ENCODE measurements at regions not wholly inside any gene's neighbourhood (a gene's known extent, or its start where the extent isn't known, plus 50 kb on each side); places are given as distances from the start of the nearest gene placed in this dataset.

DNA sequence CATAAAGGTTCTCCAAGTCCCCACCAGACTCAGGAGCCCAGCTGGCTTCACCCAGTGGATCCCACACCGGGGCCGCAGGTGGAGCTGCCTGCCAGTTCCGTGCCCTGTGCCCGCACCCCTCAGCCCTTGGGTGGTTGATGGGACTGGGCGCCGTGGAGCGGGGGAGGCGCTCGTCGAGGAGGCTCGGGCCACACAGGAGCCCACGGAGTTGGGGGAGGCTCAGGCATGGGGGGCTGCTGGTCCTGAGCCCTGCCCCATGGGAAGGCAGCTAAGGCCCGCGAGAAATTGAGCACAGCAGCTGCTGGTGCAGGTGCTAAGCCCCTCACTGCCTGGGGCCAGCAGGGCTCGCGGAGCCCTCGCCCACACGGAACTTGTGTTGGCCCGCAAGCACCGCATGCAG lies 234.4 kb upstream of the HSF2 start:
- no peak overlapping the region for H3K4me3 ChIP-seq (ENCODE audit: low read length, poor library complexity, severe bottlenecking)
- H3K4me2 ChIP-seq (ENCODE audit: low read depth, low read length, poor library complexity, severe bottlenecking), result no peak overlapping the region
- H4K20me1 ChIP-seq (ENCODE audit: insufficient read depth, low read length, poor library complexity, severe bottlenecking), result no peaks in the 10 kb centered on the region
- no peaks in the 10 kb centered on the region for H3K79me2 ChIP-seq (ENCODE audit: insufficient read depth, low read length)
- H3K36me3 ChIP-seq (ENCODE audit: insufficient read depth, low read length), result no peaks in the 10 kb centered on the region
- H2AFZ ChIP-seq (ENCODE audit: low read length), result no peak overlapping the region
- no peak overlapping the region for H3K9ac ChIP-seq (ENCODE audit: low read depth, low read length, poor library complexity, severe bottlenecking)
- H3K27me3 ChIP-seq (ENCODE audit: insufficient read depth, low read length, poor library complexity, severe bottlenecking), result no peaks in the 10 kb centered on the region
- H3F3A ChIP-seq (ENCODE audit: low read depth), result no peaks in the 10 kb centered on the region
- no peaks in the 10 kb centered on the region for H3K9me3 ChIP-seq (ENCODE audit: insufficient read depth, low read depth, low read length)
- TF ChIP-seq EZH2phosphoT487 (IDR thresholded peaks at IDR 0.05; ENCODE audit: borderline replicate concordance), result no peak
- TF ChIP-seq, protein P1, sequence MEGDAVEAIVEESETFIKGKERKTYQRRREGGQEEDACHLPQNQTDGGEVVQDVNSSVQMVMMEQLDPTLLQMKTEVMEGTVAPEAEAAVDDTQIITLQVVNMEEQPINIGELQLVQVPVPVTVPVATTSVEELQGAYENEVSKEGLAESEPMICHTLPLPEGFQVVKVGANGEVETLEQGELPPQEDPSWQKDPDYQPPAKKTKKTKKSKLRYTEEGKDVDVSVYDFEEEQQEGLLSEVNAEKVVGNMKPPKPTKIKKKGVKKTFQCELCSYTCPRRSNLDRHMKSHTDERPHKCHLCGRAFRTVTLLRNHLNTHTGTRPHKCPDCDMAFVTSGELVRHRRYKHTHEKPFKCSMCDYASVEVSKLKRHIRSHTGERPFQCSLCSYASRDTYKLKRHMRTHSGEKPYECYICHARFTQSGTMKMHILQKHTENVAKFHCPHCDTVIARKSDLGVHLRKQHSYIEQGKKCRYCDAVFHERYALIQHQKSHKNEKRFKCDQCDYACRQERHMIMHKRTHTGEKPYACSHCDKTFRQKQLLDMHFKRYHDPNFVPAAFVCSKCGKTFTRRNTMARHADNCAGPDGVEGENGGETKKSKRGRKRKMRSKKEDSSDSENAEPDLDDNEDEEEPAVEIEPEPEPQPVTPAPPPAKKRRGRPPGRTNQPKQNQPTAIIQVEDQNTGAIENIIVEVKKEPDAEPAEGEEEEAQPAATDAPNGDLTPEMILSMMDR (conservative IDR thresholded peaks at IDR 0.05; ENCODE audit: low read length), result no peak
- no peaks in the 10 kb centered on the region for H3K4me1 ChIP-seq (ENCODE audit: insufficient read depth, low read length, poor library complexity, severe bottlenecking)
- H3K9me2 ChIP-seq (replicated peaks; ENCODE audit: low read depth, low read length), result no peaks in the 10 kb centered on the region

DNA sequence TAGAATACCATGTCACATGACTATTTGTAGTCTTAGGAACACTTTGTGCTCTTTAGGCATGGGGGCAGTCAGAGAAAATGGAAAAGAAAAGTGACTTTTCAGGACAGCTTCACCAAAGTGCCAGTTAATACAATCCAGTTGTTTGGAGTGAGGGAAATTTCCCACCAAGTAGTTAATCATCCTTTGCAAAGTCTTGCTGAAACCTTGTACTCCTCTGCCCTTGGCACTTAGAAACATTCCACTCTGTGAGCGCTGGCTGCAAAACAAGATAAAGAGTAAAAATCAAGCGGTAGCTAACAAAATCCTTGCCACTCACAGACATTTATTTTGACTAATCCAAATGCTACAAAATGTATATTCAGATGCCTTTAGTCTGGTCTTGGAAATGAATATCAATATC lies 229.2 kb upstream of the HSF2 start:
- Histone ChIP-seq H3K9me2 (replicated peaks; ENCODE audit: low read depth, low read length) (no peaks in the 10 kb centered on the region; the same call in 1 of the 2 replicates), H3K4me1 (ENCODE audit: insufficient read depth, low read length, poor library complexity, severe bottlenecking) (no peaks in the 10 kb centered on the region), H3F3A (ENCODE audit: low read depth) (no peaks in the 10 kb centered on the region), H4K20me1 (ENCODE audit: insufficient read depth, low read length, poor library complexity, severe bottlenecking) (no peaks in the 10 kb centered on the region), H2AFZ (ENCODE audit: low read length) (no peak overlapping the region), H3K4me3 (ENCODE audit: low read length, poor library complexity, severe bottlenecking) (no peak overlapping the region), H3K9me3 (ENCODE audit: insufficient read depth, low read depth, low read length) (no peaks in the 10 kb centered on the region), H3K27me3 (ENCODE audit: insufficient read depth, low read length, poor library complexity, severe bottlenecking) (no peaks in the 10 kb centered on the region), H3K9ac (ENCODE audit: low read depth, low read length, poor library complexity, severe bottlenecking) (no peak overlapping the region), H3K4me2 (ENCODE audit: low read depth, low read length, poor library complexity, severe bottlenecking) (no peak overlapping the region), H3K79me2 (ENCODE audit: insufficient read depth, low read length) (no peaks in the 10 kb centered on the region), H3K36me3 (ENCODE audit: insufficient read depth, low read length) (no peaks in the 10 kb centered on the region)
- no peak for TF ChIP-seq EZH2phosphoT487 (IDR thresholded peaks at IDR 0.05; ENCODE audit: borderline replicate concordance)
- TF ChIP-seq, protein P1 (conservative IDR thresholded peaks at IDR 0.05; ENCODE audit: low read length), result no peak

DNA sequence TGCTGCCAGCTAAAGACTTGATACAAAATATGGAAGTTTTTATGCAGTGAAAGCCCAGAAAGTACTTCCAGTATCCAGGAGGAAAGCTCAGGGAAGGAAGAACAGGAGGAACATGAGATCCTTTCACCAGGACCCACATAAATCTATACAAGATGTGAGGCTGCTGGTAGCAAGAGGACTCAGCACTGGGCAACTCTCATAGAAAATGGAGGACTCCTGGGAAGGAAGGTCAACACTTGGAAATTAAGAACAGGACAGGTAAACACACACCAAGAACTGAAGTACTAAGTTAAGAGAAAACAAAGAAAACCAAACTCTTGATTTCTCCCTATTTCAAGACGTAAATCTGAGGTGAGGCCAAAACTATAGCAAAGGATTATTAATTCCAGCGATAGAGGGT lies 220.5 kb upstream of the HSF2 start:
- H3K4me3 ChIP-seq (ENCODE audit: low read length, poor library complexity, severe bottlenecking), result no peak overlapping the region
- no peaks in the 10 kb centered on the region for H3K4me1 ChIP-seq (ENCODE audit: insufficient read depth, low read length, poor library complexity, severe bottlenecking)
- H3K79me2 ChIP-seq (ENCODE audit: insufficient read depth, low read length), result no peaks in the 10 kb centered on the region
- H3K9me2 ChIP-seq (replicated peaks; ENCODE audit: low read depth, low read length), result no peaks in the 10 kb centered on the region
- H3K4me2 ChIP-seq (ENCODE audit: low read depth, low read length, poor library complexity, severe bottlenecking), result no peak overlapping the region
- no peak overlapping the region for H3K9ac ChIP-seq (ENCODE audit: low read depth, low read length, poor library complexity, severe bottlenecking)
- H2AFZ ChIP-seq (ENCODE audit: low read length), result no peak overlapping the region
- H3K9me3 ChIP-seq (ENCODE audit: insufficient read depth, low read depth, low read length), result no peaks in the 10 kb centered on the region
- no peaks in the 10 kb centered on the region for H3F3A ChIP-seq (ENCODE audit: low read depth)
- no peaks in the 10 kb centered on the region for H4K20me1 ChIP-seq (ENCODE audit: insufficient read depth, low read length, poor library complexity, severe bottlenecking)
- H3K36me3 ChIP-seq (ENCODE audit: insufficient read depth, low read length), result no peaks in the 10 kb centered on the region
- no peaks in the 10 kb centered on the region for H3K27me3 ChIP-seq (ENCODE audit: insufficient read depth, low read length, poor library complexity, severe bottlenecking)
- TF ChIP-seq EZH2phosphoT487 (IDR thresholded peaks at IDR 0.05; ENCODE audit: borderline replicate concordance), result no peak

DNA sequence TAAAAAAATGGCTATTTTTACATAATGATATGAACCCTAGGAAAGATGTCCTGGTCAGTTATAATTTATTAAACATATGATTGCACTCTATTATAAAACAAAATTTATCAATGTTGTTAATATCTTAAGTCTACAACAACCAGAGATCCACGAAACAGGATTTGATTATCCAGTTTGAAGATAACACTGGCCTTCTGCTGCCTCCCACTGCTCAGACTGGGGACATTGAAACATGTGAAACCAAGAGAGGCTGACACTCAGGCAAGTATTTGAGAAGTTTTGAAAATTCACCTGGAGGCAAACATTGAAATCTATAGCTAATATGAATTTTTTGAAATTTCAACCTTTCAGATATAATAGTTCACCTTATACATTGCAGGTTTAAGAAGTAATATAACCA lies 219.3 kb upstream of the HSF2 start:
- no peak overlapping the region for H3K9ac ChIP-seq (ENCODE audit: low read depth, low read length, poor library complexity, severe bottlenecking)
- no peak overlapping the region for H3K4me2 ChIP-seq (ENCODE audit: low read depth, low read length, poor library complexity, severe bottlenecking)
- no peak overlapping the region for H3K4me3 ChIP-seq (ENCODE audit: low read length, poor library complexity, severe bottlenecking)
- no peaks in the 10 kb centered on the region for H3K27me3 ChIP-seq (ENCODE audit: insufficient read depth, low read length, poor library complexity, severe bottlenecking)
- H2AFZ ChIP-seq (ENCODE audit: low read length), result no peak overlapping the region
- H3F3A ChIP-seq (ENCODE audit: low read depth), result no peaks in the 10 kb centered on the region
- TF ChIP-seq EZH2phosphoT487 (IDR thresholded peaks at IDR 0.05; ENCODE audit: borderline replicate concordance), result no peak
- TF ChIP-seq, protein P1 (conservative IDR thresholded peaks at IDR 0.05; ENCODE audit: low read length), result no peak
- no peaks in the 10 kb centered on the region for H4K20me1 ChIP-seq (ENCODE audit: insufficient read depth, low read length, poor library complexity, severe bottlenecking)
- H3K4me1 ChIP-seq (ENCODE audit: insufficient read depth, low read length, poor library complexity, severe bottlenecking), result no peaks in the 10 kb centered on the region
- no peaks in the 10 kb centered on the region for H3K79me2 ChIP-seq (ENCODE audit: insufficient read depth, low read length)
- H3K9me2 ChIP-seq (replicated peaks; ENCODE audit: low read depth, low read length), result no peaks in the 10 kb centered on the region
- no peaks in the 10 kb centered on the region for H3K9me3 ChIP-seq (ENCODE audit: insufficient read depth, low read depth, low read length)
- no peaks in the 10 kb centered on the region for H3K36me3 ChIP-seq (ENCODE audit: insufficient read depth, low read length)

All from Loucy (cell line).